ENCODE measurements at regions not wholly inside any gene's neighbourhood (a gene's known extent, or its start where the extent isn't known, plus 50 kb on each side); places are given as distances from the start of the nearest gene placed in this dataset.

- peaks cover 5% of the 10 kb centered on the region; the same call in 1 of the 2 replicates for H3K9me3 Mint-ChIP-seq
- ChIA-PET POLR2A (no interaction called here), CTCF (no interaction called here)
- H3K27me3 Mint-ChIP-seq (ENCODE audit: low read depth): no peaks in the 10 kb centered on the region; the same call in none of the 2 replicates
- H3K4me1 Mint-ChIP-seq: peaks cover 75% of the 10 kb centered on the region
- no peak for DNase-seq (ENCODE audit: low spot score)
- no peak overlapping the region for H3K4me3 Mint-ChIP-seq
- no peaks in the 10 kb centered on the region for H3K36me3 Mint-ChIP-seq
- TF ChIP-seq FOXP1 (CRISPR knock-in tag; IDR thresholded peaks at IDR 0.05; ENCODE audit: borderline replicate concordance) (no peak), ETV6 (CRISPR knock-in tag; IDR thresholded peaks at IDR 0.05) (no peak), SOX15 (CRISPR knock-in tag; IDR thresholded peaks at IDR 0.05) (no peak), ZNF416 (CRISPR knock-in tag; IDR thresholded peaks at IDR 0.05) (no peak), FOXP4 (CRISPR knock-in tag; IDR thresholded peaks at IDR 0.05) (no peak), SMAD3 (CRISPR knock-in tag; IDR thresholded peaks at IDR 0.05; ENCODE audit: borderline replicate concordance) (no peak), ZSCAN18 (CRISPR knock-in tag; IDR thresholded peaks at IDR 0.05) (no peak), CDX4 (CRISPR knock-in tag; IDR thresholded peaks at IDR 0.05; ENCODE audit: borderline replicate concordance) (no peak), MYBL2 (CRISPR knock-in tag; IDR thresholded peaks at IDR 0.05) (no peak), ERG (CRISPR knock-in tag; IDR thresholded peaks at IDR 0.05) (no peak)
- no peak overlapping the region for H3K27ac Mint-ChIP-seq
- no peak for ATAC-seq
Observed at GRCh38 chr1:157234705-157235273, 96.6 kb upstream of the ETV3 start.

- ChIA-PET CTCF (no interaction called here), POLR2A (no interaction called here)
- Mint-ChIP-seq H3K36me3 (no peaks in the 10 kb centered on the region), H3K9me3 (peaks cover 5% of the 10 kb centered on the region; the same call in 1 of the 2 replicates), H3K27ac (no peak overlapping the region), H3K4me3 (no peak overlapping the region), H3K4me1 (peaks cover 59% of the 10 kb centered on the region), H3K27me3 (ENCODE audit: low read depth) (no peaks in the 10 kb centered on the region; the same call in none of the 2 replicates)
- DNase-seq (ENCODE audit: low spot score): no peak
- ATAC-seq: no peak
- no peak for TF ChIP-seq ZNF121 (CRISPR knock-in tag; IDR thresholded peaks at IDR 0.05)
- TF ChIP-seq ZBTB21 (CRISPR knock-in tag; IDR thresholded peaks at IDR 0.05; ENCODE audit: borderline replicate concordance): no peak
- TF ChIP-seq E2F4 (CRISPR knock-in tag; IDR thresholded peaks at IDR 0.05; ENCODE audit: borderline replicate concordance, low read depth): no peak
- no peak for TF ChIP-seq PRDM15 (CRISPR knock-in tag; IDR thresholded peaks at IDR 0.05)
- no peak for TF ChIP-seq ERG (CRISPR knock-in tag; IDR thresholded peaks at IDR 0.05)
- TF ChIP-seq TCF7 (CRISPR knock-in tag; IDR thresholded peaks at IDR 0.05; ENCODE audit: low read depth): no peak
- no peak for TF ChIP-seq AR (CRISPR knock-in tag; IDR thresholded peaks at IDR 0.05)
- TF ChIP-seq ZNF219 (CRISPR knock-in tag; IDR thresholded peaks at IDR 0.05; ENCODE audit: borderline replicate concordance): no peak
- no peak for TF ChIP-seq NR2C2 (CRISPR knock-in tag; IDR thresholded peaks at IDR 0.05)
Observed at GRCh38 chr1:157233131-157233530, 94.9 kb upstream of the ETV3 start.

Measured in WTC11 (cell line).